ENCODE measurements at regions not wholly inside any gene's neighbourhood (a gene's known extent, or its start where the extent isn't known, plus 50 kb on each side); places are given as distances from the start of the nearest gene placed in this dataset.

DNA sequence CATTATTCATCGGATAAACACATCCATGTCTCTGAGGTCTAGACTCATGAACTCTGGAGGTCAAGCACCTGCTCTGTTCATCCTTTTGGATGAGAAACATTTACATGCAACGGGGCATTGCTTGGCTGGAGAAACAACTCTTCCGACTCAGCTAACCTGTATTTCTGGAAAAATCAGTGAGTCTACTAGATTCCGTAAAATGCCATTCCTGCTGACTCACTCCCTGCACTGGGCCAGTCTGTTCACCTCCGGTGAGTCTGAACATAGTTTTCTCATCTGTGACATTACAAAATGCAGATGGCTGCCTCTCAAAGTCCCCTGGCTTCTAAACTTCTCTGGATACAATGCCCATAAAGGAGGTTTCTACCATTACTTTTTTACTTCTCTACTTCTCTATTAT is 185.7 kb upstream of the HS3ST1 start:
- Histone ChIP-seq H3K27ac (ENCODE audit: low read length) (no peak overlapping the region), H4K20me1 (ENCODE audit: insufficient read depth, low read length) (no peaks in the 10 kb centered on the region), H2AFZ (ENCODE audit: low read depth, low read length) (no peak overlapping the region)

GRCh38 chr4:11611868-11612267 is 183.2 kb upstream of the HS3ST1 start:
- H3K27me3 ChIP-seq (ENCODE audit: low read depth, low read length), result no peaks in the 10 kb centered on the region
- no peaks in the 10 kb centered on the region for H3K36me3 ChIP-seq (replicated peaks; ENCODE audit: low read depth, low read length)
- H3K4me2 ChIP-seq (ENCODE audit: low read length), result no peak overlapping the region
- H2AFZ ChIP-seq (ENCODE audit: low read depth, low read length), result no peak overlapping the region
- H3K9me3 ChIP-seq (ENCODE audit: insufficient read depth, low read length), result no peaks in the 10 kb centered on the region
- TF ChIP-seq CTCF (IDR thresholded peaks at IDR 0.05; ENCODE audit: low read depth, low read length) (no peak), EZH2phosphoT487 (IDR thresholded peaks at IDR 0.05; ENCODE audit: low read depth) (no peak)
- no peak overlapping the region for H3K9ac ChIP-seq (ENCODE audit: low read length)
- no peak overlapping the region for H3K4me3 ChIP-seq (ENCODE audit: low read length)
- H3K27ac ChIP-seq (ENCODE audit: low read length), result no peak overlapping the region
- no peaks in the 10 kb centered on the region for H3K4me1 ChIP-seq (ENCODE audit: low read length)
- H4K20me1 ChIP-seq (ENCODE audit: insufficient read depth, low read length), result no peaks in the 10 kb centered on the region
- H3K79me2 ChIP-seq (ENCODE audit: low read length), result no peaks in the 10 kb centered on the region

More for the DNA sequence above, 185.7 kb upstream of the HS3ST1 start:
- Histone ChIP-seq H3K27me3 (ENCODE audit: low read depth, low read length) (no peaks in the 10 kb centered on the region), H3K4me2 (ENCODE audit: low read length) (no peak overlapping the region), H3K4me1 (ENCODE audit: low read length) (peaks cover 15% of the 10 kb centered on the region), H3K79me2 (ENCODE audit: low read length) (no peaks in the 10 kb centered on the region), H3K9me3 (ENCODE audit: insufficient read depth, low read length) (no peaks in the 10 kb centered on the region), H3K36me3 (replicated peaks; ENCODE audit: low read depth, low read length) (no peaks in the 10 kb centered on the region), H3K9ac (ENCODE audit: low read length) (no peak overlapping the region), H3K4me3 (ENCODE audit: low read length) (no peak overlapping the region)
- no peak for TF ChIP-seq CTCF (IDR thresholded peaks at IDR 0.05; ENCODE audit: low read depth, low read length)
- TF ChIP-seq EZH2phosphoT487 (IDR thresholded peaks at IDR 0.05; ENCODE audit: low read depth), result no peak

DNA sequence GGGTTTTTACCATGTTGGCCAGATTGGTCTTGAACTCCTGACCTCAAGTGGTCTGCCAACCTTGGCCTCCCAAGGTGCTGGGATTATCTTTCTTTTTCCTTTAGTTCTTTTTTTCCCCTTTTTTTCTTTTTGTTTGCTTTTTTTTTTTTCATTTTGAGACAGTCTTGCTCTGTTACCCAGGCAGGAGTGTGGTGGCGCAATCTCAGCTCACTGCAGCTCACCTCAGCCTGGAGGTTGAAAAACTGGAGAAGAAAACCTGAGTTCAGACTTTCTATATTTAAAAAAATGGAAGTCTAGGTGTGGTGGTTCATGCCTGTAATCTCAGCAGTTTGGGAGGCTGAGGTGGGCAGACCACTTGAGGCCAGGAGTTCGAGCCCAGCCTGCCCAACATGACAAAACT is 181.1 kb upstream of the HS3ST1 start:
- no peak overlapping the region for H3K4me2 ChIP-seq (ENCODE audit: low read length)
- no peak overlapping the region for H3K27ac ChIP-seq (ENCODE audit: low read length)
- no peaks in the 10 kb centered on the region for H3K79me2 ChIP-seq (ENCODE audit: low read length)
- H3K4me1 ChIP-seq (ENCODE audit: low read length), result no peaks in the 10 kb centered on the region
- H3K9me3 ChIP-seq (ENCODE audit: insufficient read depth, low read length), result no peaks in the 10 kb centered on the region
- H3K9ac ChIP-seq (ENCODE audit: low read length), result no peak overlapping the region
- H3K27me3 ChIP-seq (ENCODE audit: low read depth, low read length), result no peaks in the 10 kb centered on the region
- no peak overlapping the region for H3K4me3 ChIP-seq (ENCODE audit: low read length)
- no peak overlapping the region for H2AFZ ChIP-seq (ENCODE audit: low read depth, low read length)
- no peaks in the 10 kb centered on the region for H4K20me1 ChIP-seq (ENCODE audit: insufficient read depth, low read length)
- TF ChIP-seq EZH2phosphoT487 (IDR thresholded peaks at IDR 0.05; ENCODE audit: low read depth) (no peak), CTCF (IDR thresholded peaks at IDR 0.05; ENCODE audit: low read depth, low read length) (no peak)
- H3K36me3 ChIP-seq (replicated peaks; ENCODE audit: low read depth, low read length), result no peaks in the 10 kb centered on the region

GRCh38 chr4:11608992-11609391 is 180.3 kb upstream of the HS3ST1 start:
- no peaks in the 10 kb centered on the region for H3K27me3 ChIP-seq (ENCODE audit: low read depth, low read length)
- TF ChIP-seq CTCF (IDR thresholded peaks at IDR 0.05; ENCODE audit: low read depth, low read length) (no peak), EZH2phosphoT487 (IDR thresholded peaks at IDR 0.05; ENCODE audit: low read depth) (no peak)
- no peaks in the 10 kb centered on the region for H3K9me3 ChIP-seq (ENCODE audit: insufficient read depth, low read length)
- H3K9ac ChIP-seq (ENCODE audit: low read length), result no peak overlapping the region
- H3K4me3 ChIP-seq (ENCODE audit: low read length), result no peak overlapping the region
- no peaks in the 10 kb centered on the region for H4K20me1 ChIP-seq (ENCODE audit: insufficient read depth, low read length)
- no peak overlapping the region for H3K27ac ChIP-seq (ENCODE audit: low read length)
- no peak overlapping the region for H3K4me2 ChIP-seq (ENCODE audit: low read length)
- H3K36me3 ChIP-seq (replicated peaks; ENCODE audit: low read depth, low read length), result no peaks in the 10 kb centered on the region
- H3K79me2 ChIP-seq (ENCODE audit: low read length), result no peaks in the 10 kb centered on the region
- H2AFZ ChIP-seq (ENCODE audit: low read depth, low read length), result no peak overlapping the region
- H3K4me1 ChIP-seq (ENCODE audit: low read length), result peaks cover under 1% of the 10 kb centered on the region; the same call in 1 of the 2 replicates
